ENCODE measurements at regions not wholly inside any gene's neighbourhood (a gene's known extent, or its start where the extent isn't known, plus 50 kb on each side); places are given as distances from the start of the nearest gene placed in this dataset.

GRCh38 chr4:65893957-65894755, 223.9 kb upstream of the EPHA5 start:
- H3K27ac ChIP-seq (ENCODE audit: low read depth, low read length) = no peak overlapping the region
- H3K4me3 ChIP-seq (ENCODE audit: low read depth, low read length) = no peak overlapping the region
- H3K27me3 ChIP-seq (ENCODE audit: control insufficient read depth, insufficient read depth, low read length) = no peaks in the 10 kb centered on the region
- no peaks in the 10 kb centered on the region for H3K9me3 ChIP-seq (ENCODE audit: control insufficient read depth, insufficient read depth, low read length)
- H3K4me1 ChIP-seq (ENCODE audit: control insufficient read depth, insufficient read depth, low read length) = peaks cover 15% of the 10 kb centered on the region
- H3K36me3 ChIP-seq (ENCODE audit: control insufficient read depth, insufficient read depth, low read length) = no peaks in the 10 kb centered on the region
- H3K9ac ChIP-seq (ENCODE audit: low read depth, low read length) = no peak overlapping the region

GRCh38 chr4:65893271-65893670, 223.0 kb upstream of the EPHA5 start:
- Histone ChIP-seq H3K36me3 (ENCODE audit: control insufficient read depth, insufficient read depth, low read length) (no peaks in the 10 kb centered on the region), H3K9me3 (ENCODE audit: control insufficient read depth, insufficient read depth, low read length) (no peaks in the 10 kb centered on the region), H3K27me3 (ENCODE audit: control insufficient read depth, insufficient read depth, low read length) (no peaks in the 10 kb centered on the region), H3K9ac (ENCODE audit: low read depth, low read length) (no peak overlapping the region), H3K27ac (ENCODE audit: low read depth, low read length) (no peak overlapping the region), H3K4me1 (ENCODE audit: control insufficient read depth, insufficient read depth, low read length) (peaks cover 15% of the 10 kb centered on the region), H3K4me3 (ENCODE audit: low read depth, low read length) (no peak overlapping the region)

- Histone ChIP-seq H3K9ac (ENCODE audit: low read depth, low read length) (no peak overlapping the region), H3K27me3 (ENCODE audit: control insufficient read depth, insufficient read depth, low read length) (no peaks in the 10 kb centered on the region), H3K4me3 (ENCODE audit: low read depth, low read length) (no peak overlapping the region), H3K27ac (ENCODE audit: low read depth, low read length) (no peak overlapping the region), H3K4me1 (ENCODE audit: control insufficient read depth, insufficient read depth, low read length) (no peaks in the 10 kb centered on the region), H3K9me3 (ENCODE audit: control insufficient read depth, insufficient read depth, low read length) (no peaks in the 10 kb centered on the region), H3K36me3 (ENCODE audit: control insufficient read depth, insufficient read depth, low read length) (no peaks in the 10 kb centered on the region)
Measured at GRCh38 chr4:65880594-65880993, 210.3 kb upstream of the EPHA5 start.

- H3K9ac ChIP-seq (ENCODE audit: low read depth, low read length) = no peak overlapping the region
- H3K27ac ChIP-seq (ENCODE audit: low read depth, low read length) = no peak overlapping the region
- H3K27me3 ChIP-seq (ENCODE audit: control insufficient read depth, insufficient read depth, low read length) = no peaks in the 10 kb centered on the region
- no peak overlapping the region for H3K4me3 ChIP-seq (ENCODE audit: low read depth, low read length)
- H3K4me1 ChIP-seq (ENCODE audit: control insufficient read depth, insufficient read depth, low read length) = no peaks in the 10 kb centered on the region
- H3K9me3 ChIP-seq (ENCODE audit: control insufficient read depth, insufficient read depth, low read length) = no peaks in the 10 kb centered on the region
- no peaks in the 10 kb centered on the region for H3K36me3 ChIP-seq (ENCODE audit: control insufficient read depth, insufficient read depth, low read length)
Measured at GRCh38 chr4:65868096-65868824, 198.0 kb upstream of the EPHA5 start.

GRCh38 chr4:65865489-65865888, 195.2 kb upstream of the EPHA5 start:
- H3K4me1 ChIP-seq (ENCODE audit: control insufficient read depth, insufficient read depth, low read length) = no peaks in the 10 kb centered on the region
- H3K4me3 ChIP-seq (ENCODE audit: low read depth, low read length) = no peak overlapping the region
- no peaks in the 10 kb centered on the region for H3K36me3 ChIP-seq (ENCODE audit: control insufficient read depth, insufficient read depth, low read length)
- H3K27ac ChIP-seq (ENCODE audit: low read depth, low read length) = no peak overlapping the region
- no peaks in the 10 kb centered on the region for H3K27me3 ChIP-seq (ENCODE audit: control insufficient read depth, insufficient read depth, low read length)
- no peaks in the 10 kb centered on the region for H3K9me3 ChIP-seq (ENCODE audit: control insufficient read depth, insufficient read depth, low read length)
- no peak overlapping the region for H3K9ac ChIP-seq (ENCODE audit: low read depth, low read length)

GRCh38 chr4:65861993-65862392, 191.7 kb upstream of the EPHA5 start:
- Histone ChIP-seq H3K4me1 (ENCODE audit: control insufficient read depth, insufficient read depth, low read length) (no peaks in the 10 kb centered on the region), H3K27ac (ENCODE audit: low read depth, low read length) (no peak overlapping the region), H3K4me3 (ENCODE audit: low read depth, low read length) (no peak overlapping the region), H3K9me3 (ENCODE audit: control insufficient read depth, insufficient read depth, low read length) (no peaks in the 10 kb centered on the region), H3K9ac (ENCODE audit: low read depth, low read length) (no peak overlapping the region), H3K27me3 (ENCODE audit: control insufficient read depth, insufficient read depth, low read length) (no peaks in the 10 kb centered on the region), H3K36me3 (ENCODE audit: control insufficient read depth, insufficient read depth, low read length) (no peaks in the 10 kb centered on the region)

GRCh38 chr4:65845199-65845773, 175.0 kb upstream of the EPHA5 start:
- H3K27me3 ChIP-seq (ENCODE audit: control insufficient read depth, insufficient read depth, low read length) = no peaks in the 10 kb centered on the region
- no peak overlapping the region for H3K4me3 ChIP-seq (ENCODE audit: low read depth, low read length)

GRCh38 chr4:65839164-65839931, 169.1 kb upstream of the EPHA5 start:
- Histone ChIP-seq H3K27me3 (ENCODE audit: control insufficient read depth, insufficient read depth, low read length) (no peaks in the 10 kb centered on the region), H3K9ac (ENCODE audit: low read depth, low read length) (no peak overlapping the region), H3K4me1 (ENCODE audit: control insufficient read depth, insufficient read depth, low read length) (no peaks in the 10 kb centered on the region), H3K36me3 (ENCODE audit: control insufficient read depth, insufficient read depth, low read length) (no peaks in the 10 kb centered on the region), H3K4me3 (ENCODE audit: low read depth, low read length) (no peak overlapping the region), H3K9me3 (ENCODE audit: control insufficient read depth, insufficient read depth, low read length) (no peaks in the 10 kb centered on the region), H3K27ac (ENCODE audit: low read depth, low read length) (no peak overlapping the region)

More at GRCh38 chr4:65845199-65845773, 175.0 kb upstream of the EPHA5 start:
- Histone ChIP-seq H3K36me3 (ENCODE audit: control insufficient read depth, insufficient read depth, low read length) (no peaks in the 10 kb centered on the region), H3K4me1 (ENCODE audit: control insufficient read depth, insufficient read depth, low read length) (peaks cover 22% of the 10 kb centered on the region; the same call in 1 of the 2 replicates), H3K9me3 (ENCODE audit: control insufficient read depth, insufficient read depth, low read length) (no peaks in the 10 kb centered on the region), H3K27ac (ENCODE audit: low read depth, low read length) (no peak overlapping the region), H3K9ac (ENCODE audit: low read depth, low read length) (no peak overlapping the region)

GRCh38 chr4:65834707-65835106, 164.4 kb upstream of the EPHA5 start:
- Histone ChIP-seq H3K27ac (ENCODE audit: low read depth, low read length) (no peak overlapping the region), H3K36me3 (ENCODE audit: control insufficient read depth, insufficient read depth, low read length) (no peaks in the 10 kb centered on the region), H3K9me3 (ENCODE audit: control insufficient read depth, insufficient read depth, low read length) (no peaks in the 10 kb centered on the region), H3K4me3 (ENCODE audit: low read depth, low read length) (no peak overlapping the region), H3K27me3 (ENCODE audit: control insufficient read depth, insufficient read depth, low read length) (no peaks in the 10 kb centered on the region), H3K9ac (ENCODE audit: low read depth, low read length) (no peak overlapping the region), H3K4me1 (ENCODE audit: control insufficient read depth, insufficient read depth, low read length) (no peaks in the 10 kb centered on the region)

GRCh38 chr4:65831828-65832227, 161.5 kb upstream of the EPHA5 start:
- no peaks in the 10 kb centered on the region for H3K9me3 ChIP-seq (ENCODE audit: control insufficient read depth, insufficient read depth, low read length)
- no peaks in the 10 kb centered on the region for H3K27me3 ChIP-seq (ENCODE audit: control insufficient read depth, insufficient read depth, low read length)
- no peak overlapping the region for H3K4me3 ChIP-seq (ENCODE audit: low read depth, low read length)
- H3K27ac ChIP-seq (ENCODE audit: low read depth, low read length) = no peak overlapping the region
- H3K36me3 ChIP-seq (ENCODE audit: control insufficient read depth, insufficient read depth, low read length) = no peaks in the 10 kb centered on the region
- no peak overlapping the region for H3K9ac ChIP-seq (ENCODE audit: low read depth, low read length)
- no peaks in the 10 kb centered on the region for H3K4me1 ChIP-seq (ENCODE audit: control insufficient read depth, insufficient read depth, low read length)

All from HUES48 (cell line).